ENCODE measurements at regions not wholly inside any gene's neighbourhood (a gene's known extent, or its start where the extent isn't known, plus 50 kb on each side); places are given as distances from the start of the nearest gene placed in this dataset.

DNA sequence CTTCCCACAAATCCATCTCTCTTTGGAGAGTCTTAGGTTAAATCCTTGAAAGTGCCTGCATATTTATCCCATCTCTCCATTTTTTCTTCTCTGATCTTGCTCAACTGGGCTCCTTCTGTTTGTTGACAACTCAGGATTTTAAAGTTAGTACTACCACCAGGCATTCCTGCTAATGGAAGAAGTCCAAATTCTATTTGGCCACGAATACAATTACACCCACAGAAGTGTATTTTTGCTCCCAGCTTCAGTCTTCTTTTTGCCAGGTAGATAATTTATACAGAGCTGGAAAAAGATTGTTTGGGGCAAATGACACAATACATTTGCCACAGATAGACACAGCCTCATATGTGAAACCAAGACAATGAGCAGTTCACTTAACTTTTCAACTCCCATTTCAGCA is 74.8 kb downstream of the CETN3 start:
- no peak overlapping the region for H3K27ac ChIP-seq (ENCODE audit: low read depth, low read length)
- POLR2A ChIA-PET (ENCODE audit: partially characterized antibody): no interaction called here
- H3K36me3 ChIP-seq (ENCODE audit: control insufficient read depth in 2 of 4, insufficient read depth in 4 of 4, low read length in 3 of 4): no peaks in the 10 kb centered on the region
- H2BK120ac ChIP-seq (replicated peaks; ENCODE audit: low read depth, low read length): no peak overlapping the region
- no peaks in the 10 kb centered on the region for H3K4me1 ChIP-seq (replicated peaks in 1 of 4; ENCODE audit: control insufficient read depth in 3 of 4, insufficient read depth in 4 of 4, low read length in 3 of 4)
- DNase-seq (ENCODE audit: low read depth in 1 of 2, low spot score in 2 of 2) (no peak), FAIRE-seq (no peak)
- no peak overlapping the region for H2BK5ac ChIP-seq (ENCODE audit: low read depth, low read length)
- no peak overlapping the region for H4K5ac ChIP-seq (ENCODE audit: insufficient read length, low read depth, low read length)
- no peak overlapping the region for H2BK15ac ChIP-seq (ENCODE audit: low read length)
- no peaks in the 10 kb centered on the region for H3K27me3 ChIP-seq (replicated peaks in 1 of 4; ENCODE audit: control insufficient read depth in 3 of 4, extremely low read depth in 1 of 4, insufficient read depth in 3 of 4, low read length in 3 of 4)
- H3K79me1 ChIP-seq (ENCODE audit: low read depth, low read length): no peaks in the 10 kb centered on the region
- H3K79me2 ChIP-seq (ENCODE audit: control insufficient read depth in 1 of 2, insufficient read depth in 2 of 2, low read length in 2 of 2): no peaks in the 10 kb centered on the region
- H2AK5ac ChIP-seq (ENCODE audit: low read depth, low read length): no peak overlapping the region
- 72% methylated on average over 1 of the region's 1 CpG; no CpG with 5 or more reads in 1 of the 2 experiments for WGBS, 2 experiments (ENCODE audit: extremely low coverage in 1 of 2, insufficient coverage in 1 of 2, insufficient read length in 1 of 2, insufficient replicate concordance in 2 of 2, low coverage in 1 of 2, low lambda C conversion rate in 2 of 2, missing lambda C conversion rate in 1 of 2)
- no peak overlapping the region for H3K9ac ChIP-seq (replicated peaks in 1 of 4; ENCODE audit: extremely low read depth in 1 of 4, low read depth in 3 of 4, low read length in 3 of 4)
- H3K4me2 ChIP-seq (ENCODE audit: insufficient read depth in 1 of 2, low read depth in 2 of 2, low read length in 2 of 2): no peak overlapping the region
- no peak overlapping the region for H3K56ac ChIP-seq (replicated peaks; ENCODE audit: insufficient read length, low read depth, low read length)
- CTCF ChIA-PET (ENCODE audit: partially characterized antibody): interaction anchor here (1.3 kb wide), 1 partner anchor 13 kb away, joined by 3 read pairs; no protein-coding TSS in a partner anchor
- H3K4ac ChIP-seq (replicated peaks; ENCODE audit: insufficient read length, low read depth, low read length): no peak overlapping the region
- no peaks in the 10 kb centered on the region for H3K9me3 ChIP-seq (ENCODE audit: insufficient read depth in 2 of 2, low read depth in 1 of 2, low read length in 1 of 2)
- TF ChIP-seq POLR2A (IDR thresholded peaks at IDR 0.05; ENCODE audit: control extremely low read depth in 1 of 2, low read depth in 2 of 2, low read length in 2 of 2) (no peak), HDAC6 (IDR thresholded peaks at IDR 0.05; ENCODE audit: low read depth, low read length) (no peak)
- H2AFZ ChIP-seq (ENCODE audit: low read length): peak overlapping the region; percentile 40; the same call in 1 of the 2 replicates
- no peak overlapping the region for H3K18ac ChIP-seq (ENCODE audit: extremely low read depth, low read length)
- no peak overlapping the region for H3K4me3 ChIP-seq (ENCODE audit: extremely low read depth in 1 of 4, insufficient read depth in 2 of 4, low read depth in 3 of 4, low read length in 4 of 4)
- H3K23ac ChIP-seq (ENCODE audit: insufficient read length): no peak overlapping the region
- H3K23me2 ChIP-seq (ENCODE audit: low read depth, low read length): no peaks in the 10 kb centered on the region
- no peak overlapping the region for H3K14ac ChIP-seq (ENCODE audit: insufficient read length)
- H4K20me1 ChIP-seq (replicated peaks in 1 of 2; ENCODE audit: control insufficient read depth in 1 of 2, insufficient read depth in 2 of 2, low read length in 2 of 2): no peaks in the 10 kb centered on the region
- H4K91ac ChIP-seq (replicated peaks; ENCODE audit: insufficient read length, low read length): no peak overlapping the region
- no peak overlapping the region for H2BK12ac ChIP-seq (ENCODE audit: low read depth, low read length)
- H2BK20ac ChIP-seq (ENCODE audit: low read length): no peak overlapping the region
- H4K8ac ChIP-seq (ENCODE audit: extremely low read depth, insufficient read depth, low read length): no peak overlapping the region
